ENCODE measurements at regions not wholly inside any gene's neighbourhood (a gene's known extent, or its start where the extent isn't known, plus 50 kb on each side); places are given as distances from the start of the nearest gene placed in this dataset.

DNA sequence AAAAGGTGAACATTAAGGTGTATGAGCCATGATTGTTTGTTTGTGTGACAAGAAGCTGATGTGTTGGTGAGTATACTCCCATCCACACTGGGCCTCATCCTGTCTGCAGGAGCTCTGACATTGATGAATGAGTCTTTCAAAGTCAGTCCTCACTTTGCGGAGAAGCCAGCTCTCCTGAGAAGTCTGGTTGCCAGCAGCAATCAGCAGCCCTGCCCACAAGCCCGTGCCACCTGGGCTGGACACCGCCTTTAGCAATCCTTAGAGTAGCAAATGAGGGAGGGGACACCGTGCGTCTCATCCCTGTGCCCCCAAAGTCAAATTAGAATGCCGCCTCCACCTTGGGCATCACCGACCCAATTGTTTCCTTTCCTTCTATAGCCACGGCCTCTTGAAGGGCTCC, 174.8 kb upstream of the NECTIN1 start:
- Histone ChIP-seq H3K27ac (ENCODE audit: low read length) (no peak overlapping the region), H3K4me3 (ENCODE audit: low read length) (no peak overlapping the region), H4K20me1 (ENCODE audit: insufficient read depth) (no peaks in the 10 kb centered on the region), H3K9ac (ENCODE audit: low read length) (no peak overlapping the region), H3K27me3 (ENCODE audit: insufficient read depth, low read depth, low read length) (no peaks in the 10 kb centered on the region), H2AFZ (ENCODE audit: low read depth, low read length) (no peak overlapping the region), H3K79me2 (replicated peaks; ENCODE audit: insufficient read depth, low read length) (no peaks in the 10 kb centered on the region), H3K9me3 (ENCODE audit: low read length) (no peaks in the 10 kb centered on the region), H3F3A (ENCODE audit: insufficient read depth, low read length, poor library complexity, severe bottlenecking) (no peaks in the 10 kb centered on the region), H3K9me2 (ENCODE audit: insufficient read depth, low read length) (no peaks in the 10 kb centered on the region), H3K36me3 (ENCODE audit: insufficient read depth, low read length) (no peaks in the 10 kb centered on the region), H3K4me2 (ENCODE audit: low read length) (no peak overlapping the region)
- TF ChIP-seq RAD21 (conservative IDR thresholded peaks at IDR 0.05) (no peak), EZH2 (IDR thresholded peaks at IDR 0.05; ENCODE audit: borderline replicate concordance, insufficient read depth, low read length, poor library complexity, severe bottlenecking) (no peak), MXI1 (conservative IDR thresholded peaks at IDR 0.05; ENCODE audit: poor library complexity, severe bottlenecking) (no peak), SMC3 (conservative IDR thresholded peaks at IDR 0.05; ENCODE audit: poor library complexity) (no peak), TAF1 (IDR thresholded peaks at IDR 0.05; ENCODE audit: low read depth) (no peak), EP300 (conservative IDR thresholded peaks at IDR 0.05; ENCODE audit: poor library complexity, severe bottlenecking) (no peak), POLR2AphosphoS5 (IDR thresholded peaks at IDR 0.05) (no peak)
- TF ChIP-seq, protein P1, sequence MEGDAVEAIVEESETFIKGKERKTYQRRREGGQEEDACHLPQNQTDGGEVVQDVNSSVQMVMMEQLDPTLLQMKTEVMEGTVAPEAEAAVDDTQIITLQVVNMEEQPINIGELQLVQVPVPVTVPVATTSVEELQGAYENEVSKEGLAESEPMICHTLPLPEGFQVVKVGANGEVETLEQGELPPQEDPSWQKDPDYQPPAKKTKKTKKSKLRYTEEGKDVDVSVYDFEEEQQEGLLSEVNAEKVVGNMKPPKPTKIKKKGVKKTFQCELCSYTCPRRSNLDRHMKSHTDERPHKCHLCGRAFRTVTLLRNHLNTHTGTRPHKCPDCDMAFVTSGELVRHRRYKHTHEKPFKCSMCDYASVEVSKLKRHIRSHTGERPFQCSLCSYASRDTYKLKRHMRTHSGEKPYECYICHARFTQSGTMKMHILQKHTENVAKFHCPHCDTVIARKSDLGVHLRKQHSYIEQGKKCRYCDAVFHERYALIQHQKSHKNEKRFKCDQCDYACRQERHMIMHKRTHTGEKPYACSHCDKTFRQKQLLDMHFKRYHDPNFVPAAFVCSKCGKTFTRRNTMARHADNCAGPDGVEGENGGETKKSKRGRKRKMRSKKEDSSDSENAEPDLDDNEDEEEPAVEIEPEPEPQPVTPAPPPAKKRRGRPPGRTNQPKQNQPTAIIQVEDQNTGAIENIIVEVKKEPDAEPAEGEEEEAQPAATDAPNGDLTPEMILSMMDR (IDR thresholded peaks at IDR 0.05; ENCODE audit: poor library complexity, severe bottlenecking) = no peak
- TF ChIP-seq, protein P2, sequence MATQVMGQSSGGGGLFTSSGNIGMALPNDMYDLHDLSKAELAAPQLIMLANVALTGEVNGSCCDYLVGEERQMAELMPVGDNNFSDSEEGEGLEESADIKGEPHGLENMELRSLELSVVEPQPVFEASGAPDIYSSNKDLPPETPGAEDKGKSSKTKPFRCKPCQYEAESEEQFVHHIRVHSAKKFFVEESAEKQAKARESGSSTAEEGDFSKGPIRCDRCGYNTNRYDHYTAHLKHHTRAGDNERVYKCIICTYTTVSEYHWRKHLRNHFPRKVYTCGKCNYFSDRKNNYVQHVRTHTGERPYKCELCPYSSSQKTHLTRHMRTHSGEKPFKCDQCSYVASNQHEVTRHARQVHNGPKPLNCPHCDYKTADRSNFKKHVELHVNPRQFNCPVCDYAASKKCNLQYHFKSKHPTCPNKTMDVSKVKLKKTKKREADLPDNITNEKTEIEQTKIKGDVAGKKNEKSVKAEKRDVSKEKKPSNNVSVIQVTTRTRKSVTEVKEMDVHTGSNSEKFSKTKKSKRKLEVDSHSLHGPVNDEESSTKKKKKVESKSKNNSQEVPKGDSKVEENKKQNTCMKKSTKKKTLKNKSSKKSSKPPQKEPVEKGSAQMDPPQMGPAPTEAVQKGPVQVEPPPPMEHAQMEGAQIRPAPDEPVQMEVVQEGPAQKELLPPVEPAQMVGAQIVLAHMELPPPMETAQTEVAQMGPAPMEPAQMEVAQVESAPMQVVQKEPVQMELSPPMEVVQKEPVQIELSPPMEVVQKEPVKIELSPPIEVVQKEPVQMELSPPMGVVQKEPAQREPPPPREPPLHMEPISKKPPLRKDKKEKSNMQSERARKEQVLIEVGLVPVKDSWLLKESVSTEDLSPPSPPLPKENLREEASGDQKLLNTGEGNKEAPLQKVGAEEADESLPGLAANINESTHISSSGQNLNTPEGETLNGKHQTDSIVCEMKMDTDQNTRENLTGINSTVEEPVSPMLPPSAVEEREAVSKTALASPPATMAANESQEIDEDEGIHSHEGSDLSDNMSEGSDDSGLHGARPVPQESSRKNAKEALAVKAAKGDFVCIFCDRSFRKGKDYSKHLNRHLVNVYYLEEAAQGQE (IDR thresholded peaks at IDR 0.05; ENCODE audit: borderline replicate concordance) = no peak

DNA sequence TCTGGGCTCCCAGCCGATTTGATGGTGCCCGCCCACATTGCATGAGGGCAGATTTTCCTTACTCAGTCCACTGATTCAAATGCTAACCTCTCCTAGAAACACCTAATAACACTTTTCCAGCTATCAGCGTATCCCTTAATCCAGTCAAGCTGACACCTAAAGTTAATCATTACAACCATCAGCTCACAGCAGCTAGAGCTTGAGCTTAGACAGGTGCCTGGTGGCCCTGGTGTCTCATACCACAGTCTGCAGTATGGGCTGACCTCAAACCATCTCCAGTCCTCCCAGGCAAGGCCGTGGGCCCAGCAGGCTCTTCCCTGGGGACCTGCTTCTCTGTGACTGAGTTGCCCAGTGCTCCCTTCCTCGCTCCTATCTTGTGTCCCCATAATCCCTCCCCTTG, 174.4 kb upstream of the NECTIN1 start:
- no peak for TF ChIP-seq MXI1 (conservative IDR thresholded peaks at IDR 0.05; ENCODE audit: poor library complexity, severe bottlenecking)
- TF ChIP-seq, protein P1 (IDR thresholded peaks at IDR 0.05; ENCODE audit: poor library complexity, severe bottlenecking) = no peak
- no peak for TF ChIP-seq RAD21 (conservative IDR thresholded peaks at IDR 0.05)
- TF ChIP-seq POLR2AphosphoS5 (IDR thresholded peaks at IDR 0.05) = no peak
- no peak for TF ChIP-seq TAF1 (IDR thresholded peaks at IDR 0.05; ENCODE audit: low read depth)
- no peak for TF ChIP-seq SMC3 (conservative IDR thresholded peaks at IDR 0.05; ENCODE audit: poor library complexity)
- TF ChIP-seq, protein P2 (IDR thresholded peaks at IDR 0.05; ENCODE audit: borderline replicate concordance) = no peak
- no peak for TF ChIP-seq EP300 (conservative IDR thresholded peaks at IDR 0.05; ENCODE audit: poor library complexity, severe bottlenecking)
- no peak for TF ChIP-seq EZH2 (IDR thresholded peaks at IDR 0.05; ENCODE audit: borderline replicate concordance, insufficient read depth, low read length, poor library complexity, severe bottlenecking)
- Histone ChIP-seq H3K9me3 (ENCODE audit: low read length) (no peaks in the 10 kb centered on the region), H3K4me2 (ENCODE audit: low read length) (no peak overlapping the region), H3F3A (ENCODE audit: insufficient read depth, low read length, poor library complexity, severe bottlenecking) (no peaks in the 10 kb centered on the region), H3K36me3 (ENCODE audit: insufficient read depth, low read length) (no peaks in the 10 kb centered on the region), H3K9me2 (ENCODE audit: insufficient read depth, low read length) (no peaks in the 10 kb centered on the region), H3K9ac (ENCODE audit: low read length) (no peak overlapping the region), H4K20me1 (ENCODE audit: insufficient read depth) (no peaks in the 10 kb centered on the region), H3K27ac (ENCODE audit: low read length) (no peak overlapping the region), H3K27me3 (ENCODE audit: insufficient read depth, low read depth, low read length) (no peaks in the 10 kb centered on the region), H2AFZ (ENCODE audit: low read depth, low read length) (no peak overlapping the region), H3K4me3 (ENCODE audit: low read length) (no peak overlapping the region), H3K79me2 (replicated peaks; ENCODE audit: insufficient read depth, low read length) (no peaks in the 10 kb centered on the region)
